NCI-H460 (cell line): ENCODE measurements at regions not wholly inside any gene's neighbourhood (a gene's known extent, or its start where the extent isn't known, plus 50 kb on each side); places are given as distances from the start of the nearest gene placed in this dataset.
A peak's percentile ranks its signal among the peaks of the same experiment; 100 is the strongest.

ENCODE experiments used
- DNase-seq: peaks from one replicate; pipeline ENCODE4 v3.0.0-alpha.2; 2016; ENCODE audit warnings: low read depth; ENCODE audit errors: extremely low read depth

- no peak for DNase-seq
These were observed 56.3 kb downstream of the SLC24A2 start for GRCh38 chr9:19732441-19732951.

- DNase-seq: no peak
These were observed 60.7 kb downstream of the SLC24A2 start for GRCh38 chr9:19728101-19728500.

- DNase-seq: no peak
These were observed 62.9 kb downstream of the SLC24A2 start for GRCh38 chr9:19725970-19726369.

- DNase-seq: peak; percentile 13
These were observed 68.5 kb downstream of the SLC24A2 start for GRCh38 chr9:19720377-19720776.

GRCh38 chr9:19703702-19704101 is 85.1 kb downstream of the SLC24A2 start:
- no peak for DNase-seq

GRCh38 chr9:19701991-19702390 is 86.8 kb downstream of the SLC24A2 start:
- no peak for DNase-seq

GRCh38 chr9:19701274-19701673 is 87.6 kb downstream of the SLC24A2 start:
- DNase-seq: no peak

GRCh38 chr9:19700699-19701098 is 88.1 kb downstream of the SLC24A2 start:
- DNase-seq: no peak

GRCh38 chr9:19699756-19700155 is 89.1 kb downstream of the SLC24A2 start:
- DNase-seq: no peak

GRCh38 chr9:19698960-19699359 is 89.9 kb downstream of the SLC24A2 start:
- DNase-seq: no peak

- DNase-seq: no peak
These were observed 94.2 kb downstream of the SLC24A2 start for GRCh38 chr9:19694601-19695000.

- DNase-seq: no peak
These were observed 98.7 kb downstream of the SLC24A2 start for GRCh38 chr9:19690128-19690527.

- DNase-seq: no peak
These were observed 99.3 kb downstream of the SLC24A2 start for GRCh38 chr9:19689328-19690101.

- no peak for DNase-seq
These were observed 105.1 kb downstream of the SLC24A2 start for GRCh38 chr9:19683715-19684114.

GRCh38 chr9:19682397-19682796 is 106.4 kb downstream of the SLC24A2 start:
- DNase-seq: no peak

GRCh38 chr9:19681846-19682245 is 107.0 kb downstream of the SLC24A2 start:
- DNase-seq: no peak

- no peak for DNase-seq
These were observed 110.9 kb downstream of the SLC24A2 start for GRCh38 chr9:19677924-19678323.

GRCh38 chr9:19675492-19675891 is 113.3 kb downstream of the SLC24A2 start:
- DNase-seq: no peak

- no peak for DNase-seq
These were observed 122.3 kb downstream of the SLC24A2 start for GRCh38 chr9:19666575-19666974.

- DNase-seq: no peak
These were observed 123.5 kb downstream of the SLC24A2 start for GRCh38 chr9:19665146-19665863.

- DNase-seq: no peak
These were observed 125.3 kb downstream of the SLC24A2 start for GRCh38 chr9:19663570-19663969.

- no peak for DNase-seq
These were observed 126.6 kb downstream of the SLC24A2 start for GRCh38 chr9:19662213-19662612.
